HCT116 (cell line): ENCODE measurements at regions not wholly inside any gene's neighbourhood (a gene's known extent, or its start where the extent isn't known, plus 50 kb on each side); places are given as distances from the start of the nearest gene placed in this dataset.

ENCODE experiments used
- ATAC-seq: fragments of 200-7000 bp; cut with Tn5 transposase; 2 replicates; pipeline ENCODE4 v1.9.1; 2020; ENCODE audit warnings: mild to moderate bottlenecking, moderate library complexity
- BruUV-seq: library from RNA; stranded (reverse); fragments of 400-500 nt; replicated peaks from 2 replicates; lab custom pipeline; 2021; lab: Mats Ljungman, UMichigan
- CTCF ChIA-PET: fragments of 300-600 bp; sonication (Branson Sonifier 250); formaldehyde crosslinking; loops from one replicate; lab custom pipeline; 2021; ENCODE audit warnings: antibody characterized with exemption; lab: Charles Lee
- POLR2A ChIA-PET: fragments of 300-600, 350-600 bp; sonication (Branson Sonifier 250); formaldehyde crosslinking; loops from one replicate; lab custom pipeline; 2021; ENCODE audit warnings: antibody characterized with exemption; lab: Charles Lee
- RAD21 ChIA-PET, 2 experiments: fragments of 300-600 bp; sonication (Branson Sonifier 250); formaldehyde crosslinking; loops; one replicate each; lab custom pipeline; 2023; ENCODE audit warnings: low total read pairs in 2 of 2; ENCODE audit not compliant: uncharacterized antibody in 2 of 2, unreplicated experiment in 2 of 2, low non-redundant PET in 1 of 2; lab: Charles Lee
- DNase-seq: peaks from one replicate; pipeline ENCODE4 v3.0.0-alpha.2; 2010; ENCODE audit warnings: low read depth, low spot score
- H2AFZ ChIP-seq: fragments of 200-600 bp; shearing (Covaris generic), sonication (generic); 2 replicates; pipeline ENCODE4 v1.6.1; 2017; ENCODE audit warnings: low read depth, mixed run types, mixed read lengths, antibody characterized with exemption, low read length; ENCODE audit not compliant: poor library complexity, severe bottlenecking
- H3K27ac ChIP-seq: 2 replicates; pipeline ENCODE4 v1.5.1; 2012; ENCODE audit warnings: low read depth, low read length
- H3K27me3 ChIP-seq: fragments of 200-600 bp; sonication (generic); 2 replicates; pipeline ENCODE4 v1.6.1; 2016; ENCODE audit warnings: mixed run types, low read length, mixed read lengths; ENCODE audit not compliant: insufficient read depth
- H3K36me3 ChIP-seq, 2 experiments: fragments of 200-500 bp in 1 of 2; fragments of 200-600 bp in 1 of 2; sonication (Bioruptor generic) in 1 of 2; sonication (generic) in 1 of 2; 2 replicates each; pipeline versions ENCODE4 v1.5.1 to v1.6.1; 2014 to 2016; ENCODE audit warnings: low read length in 2 of 2, inconsistent platforms in 1 of 2, mixed read lengths in 1 of 2, mixed run types in 1 of 2; ENCODE audit not compliant: insufficient read depth in 2 of 2, control insufficient read depth in 1 of 2
- H3K4me1 ChIP-seq, 2 experiments: fragments of 200-600 bp in 1 of 2; sonication (generic) in 1 of 2; 2 replicates each; pipeline versions ENCODE4 v1.5.1 to v1.6.1; 2012 to 2017; ENCODE audit warnings: low read length in 2 of 2, inconsistent platforms in 1 of 2, mild to moderate bottlenecking in 1 of 2, mixed read lengths in 1 of 2, mixed run types in 1 of 2, moderate library complexity in 1 of 2; ENCODE audit not compliant: insufficient read depth in 2 of 2, control insufficient read depth in 1 of 2
- H3K4me2 ChIP-seq: fragments of 200-600 bp; sonication (generic); 2 replicates; pipeline ENCODE4 v1.6.1; 2017; ENCODE audit warnings: mixed run types, low read length, mixed read lengths
- H3K4me3 ChIP-seq, 2 experiments: fragments of 200-600 bp in 1 of 2; sonication (generic) in 1 of 2; replicated peaks in 1 of 2; 2 replicates each; pipeline ENCODE4 v1.5.1; 2011 to 2016; ENCODE audit warnings: low read length in 2 of 2, control low read depth in 1 of 2, low read depth in 1 of 2, mild to moderate bottlenecking in 1 of 2, mixed read lengths in 1 of 2, mixed run types in 1 of 2
- H3K79me2 ChIP-seq: fragments of 200-600 bp; sonication (generic); 2 replicates; pipeline ENCODE4 v1.6.1; 2017; ENCODE audit warnings: mild to moderate bottlenecking, mixed run types, low read length, moderate library complexity, mixed read lengths; ENCODE audit not compliant: insufficient read depth
- H3K9ac ChIP-seq: fragments of 200-600 bp; sonication (generic); 2 replicates; pipeline ENCODE4 v1.6.1; 2016; ENCODE audit warnings: low read length, mixed read lengths
- H3K9me2 ChIP-seq: fragments of 200-600 bp; sonication (generic), shearing (Covaris generic); 2 replicates; pipeline ENCODE4 v1.6.1; 2017; ENCODE audit warnings: mixed run types, mild to moderate bottlenecking, moderate library complexity; ENCODE audit not compliant: insufficient read depth
- H3K9me3 ChIP-seq, 2 experiments: fragments of 200-500 bp in 1 of 2; fragments of 200-600 bp in 1 of 2; sonication (Bioruptor generic) in 1 of 2; sonication (generic) in 1 of 2; 2 replicates each; pipeline ENCODE4 v1.6.1; 2014 to 2017; ENCODE audit warnings: low read length in 2 of 2, mixed read lengths in 2 of 2, inconsistent platforms in 1 of 2, low read depth in 1 of 2, mild to moderate bottlenecking in 1 of 2, mixed run types in 1 of 2, moderate library complexity in 1 of 2; ENCODE audit not compliant: control insufficient read depth in 1 of 2, insufficient read depth in 1 of 2
- H4K20me1 ChIP-seq: fragments of 200-600 bp; sonication (generic), shearing (Covaris generic); 2 replicates; pipeline ENCODE4 v1.6.1; 2017; ENCODE audit warnings: mixed run types, mild to moderate bottlenecking, moderate library complexity; ENCODE audit not compliant: insufficient read depth
- CEBPB ChIP-seq: IDR thresholded peaks from 2 replicates; pipeline ENCODE4 v1.6.1; 2012; ENCODE audit warnings: low read depth
- CTCF ChIP-seq, 3 experiments: fragments of 200-600 bp in 1 of 3; sonication (generic) in 1 of 3; IDR thresholded peaks in 2 of 3; conservative IDR thresholded peaks in 1 of 3; 2 replicates each; pipeline ENCODE4 v1.5.1; 2012 to 2017; ENCODE audit warnings: low read depth in 2 of 3, low read length in 2 of 3, antibody characterized with exemption in 1 of 3, borderline replicate concordance in 1 of 3, control low read depth in 1 of 3, mild to moderate bottlenecking in 1 of 3, mixed read lengths in 1 of 3, mixed run types in 1 of 3, moderate library complexity in 1 of 3; ENCODE audit not compliant: insufficient read depth in 1 of 3
- ELF1 ChIP-seq: IDR thresholded peaks from 2 replicates; pipeline ENCODE4 v1.6.1; 2012; ENCODE audit warnings: low read depth, borderline replicate concordance
- EZH2phosphoT487 ChIP-seq: fragments of 200-600 bp; IDR thresholded peaks from 2 replicates; pipeline ENCODE4 v1.6.1; 2018; ENCODE audit warnings: antibody characterized with exemption, borderline replicate concordance
- FOSL1 ChIP-seq: IDR thresholded peaks from 2 replicates; pipeline ENCODE4 v1.6.1; 2012; ENCODE audit warnings: low read depth
- JUND ChIP-seq: IDR thresholded peaks from 2 replicates; pipeline ENCODE4 v1.6.1; 2012
- MAX ChIP-seq: IDR thresholded peaks from 2 replicates; pipeline ENCODE4 v1.6.1; 2012
- POLR2A ChIP-seq: IDR thresholded peaks from 2 replicates; pipeline ENCODE4 v1.7.0; 2011; ENCODE audit warnings: borderline replicate concordance; ENCODE audit not compliant: insufficient read depth, insufficient read length; ENCODE audit errors: extremely low read depth
- POLR2AphosphoS5 ChIP-seq: IDR thresholded peaks from 2 replicates; pipeline ENCODE4 v1.6.1; 2011; ENCODE audit warnings: mild to moderate bottlenecking, low read depth, low read length, moderate library complexity
- RAD21 ChIP-seq: IDR thresholded peaks from 2 replicates; pipeline ENCODE4 v1.6.1; 2012; ENCODE audit warnings: low read depth, mild to moderate bottlenecking
- SIN3A ChIP-seq: IDR thresholded peaks from 2 replicates; pipeline ENCODE4 v1.6.1; 2012; ENCODE audit warnings: low read depth
- SRF ChIP-seq: IDR thresholded peaks from 2 replicates; pipeline ENCODE4 v1.6.1; 2012; ENCODE audit warnings: low read depth
- TCF7L2 ChIP-seq: IDR thresholded peaks from 2 replicates; pipeline ENCODE4 v1.7.0; 2011; ENCODE audit warnings: borderline replicate concordance, inconsistent platforms; ENCODE audit not compliant: insufficient read depth, insufficient read length; ENCODE audit errors: extremely low read depth
- YY1 ChIP-seq: IDR thresholded peaks from 2 replicates; pipeline ENCODE4 v1.6.1; 2011; ENCODE audit warnings: low read length, low read depth, moderate library complexity, mild to moderate bottlenecking; ENCODE audit not compliant: insufficient replicate concordance; ENCODE audit errors: extremely low read depth
- ZBTB33 ChIP-seq: IDR thresholded peaks from 2 replicates; pipeline ENCODE4 v1.6.1; 2011; ENCODE audit warnings: mild to moderate bottlenecking, low read length, moderate library complexity; ENCODE audit not compliant: insufficient replicate concordance; ENCODE audit errors: extremely low read depth
- ZFX ChIP-seq: fragments of 450-650 bp; IDR thresholded peaks from 2 replicates; pipeline ENCODE4 v1.6.1; 2017
- intact Hi-C: fragments of 100-400 bp; cut with micrococcal nuclease; formaldehyde crosslinking; loops from 2 replicates; pipeline ENCODE4 v1.10.0; 2022

DNA sequence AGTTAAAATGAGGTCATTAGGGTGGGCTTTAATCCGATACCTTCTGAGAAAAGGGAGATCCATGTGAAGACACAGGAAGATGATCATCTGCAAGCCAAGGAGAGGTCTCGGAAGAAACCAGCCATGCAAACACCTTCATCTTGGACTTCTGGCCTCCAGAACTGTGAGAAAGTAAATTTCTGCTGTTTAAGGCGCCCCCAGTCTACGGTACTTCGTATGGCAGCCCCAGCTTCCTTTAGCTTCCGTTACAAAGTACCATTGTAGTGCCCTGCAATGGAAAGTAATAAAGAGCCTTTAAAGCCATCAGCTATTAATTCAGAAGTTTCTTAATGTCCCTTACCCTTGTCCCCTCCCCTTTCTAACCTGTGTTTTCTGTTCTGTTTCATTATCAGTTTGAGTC is 308.1 kb downstream of the AACS start:
- H3K36me3 ChIP-seq, result no peaks in the 10 kb centered on the region
- no peak overlapping the region for H3K4me2 ChIP-seq
- ChIA-PET RAD21 (no interaction called here), POLR2A (no interaction called here), CTCF (no interaction called here)
- no peak overlapping the region for H3K27ac ChIP-seq
- no TSS peak for BruUV-seq
- ATAC-seq (no peak), DNase-seq (no peak)
- no peak overlapping the region for H2AFZ ChIP-seq
- H3K9me2 ChIP-seq, result no peaks in the 10 kb centered on the region
- H4K20me1 ChIP-seq, result no peaks in the 10 kb centered on the region
- H3K4me3 ChIP-seq, result no peak overlapping the region
- H3K9me3 ChIP-seq, result no peaks in the 10 kb centered on the region
- H3K79me2 ChIP-seq, result no peaks in the 10 kb centered on the region
- no peaks in the 10 kb centered on the region for H3K4me1 ChIP-seq
- intact Hi-C loops, result no loop called here
- H3K9ac ChIP-seq, result no peak overlapping the region
- H3K27me3 ChIP-seq, result peaks cover 41% of the 10 kb centered on the region
- TF ChIP-seq SIN3A, result no peak
- no peak for TF ChIP-seq TCF7L2
- no peak for TF ChIP-seq POLR2AphosphoS5
- TF ChIP-seq MAX, result no peak
- TF ChIP-seq, all 23 proteins: peak for 0

GRCh38 chr12:125376422-125376821 is 311.2 kb downstream of the AACS start:
- Histone ChIP-seq H3K27me3 (peaks cover 39% of the 10 kb centered on the region), H3K4me3 (no peak overlapping the region), H4K20me1 (no peaks in the 10 kb centered on the region), H3K9me2 (no peaks in the 10 kb centered on the region), H3K36me3 (no peaks in the 10 kb centered on the region), H2AFZ (no peak overlapping the region), H3K9ac (no peak overlapping the region), H3K79me2 (no peaks in the 10 kb centered on the region), H3K27ac (no peak overlapping the region), H3K4me1 (no peaks in the 10 kb centered on the region), H3K9me3 (no peaks in the 10 kb centered on the region), H3K4me2 (no peak overlapping the region)
- intact Hi-C loops, result no loop called here
- ATAC-seq, result no peak
- BruUV-seq, result no TSS peak
- ChIA-PET CTCF (no interaction called here), RAD21 (no interaction called here), POLR2A (no interaction called here)
- DNase-seq, result no peak
- no peak for TF ChIP-seq ZBTB33
- TF ChIP-seq ELF1, result no peak
- no peak for TF ChIP-seq RAD21
- TF ChIP-seq CTCF (IDR thresholded peaks at IDR 0.05 in 2 of 3, conservative IDR thresholded peaks at IDR 0.05 in 1 of 3; ENCODE audit: borderline replicate concordance in 1 of 3, insufficient read depth in 1 of 3, low read depth in 2 of 3, low read length in 2 of 3), result no peak
- TF ChIP-seq JUND, result no peak
- TF ChIP-seq SRF, result no peak
- TF ChIP-seq FOSL1, result no peak
- TF ChIP-seq EZH2phosphoT487, result no peak
- TF ChIP-seq CEBPB, result no peak
- TF ChIP-seq YY1, result no peak
- TF ChIP-seq POLR2A, result no peak
- no peak for TF ChIP-seq ZFX
- no peak for TF ChIP-seq SIN3A
- TF ChIP-seq MAX, result no peak
